MCF 10A (cell line): ENCODE measurements at regions not wholly inside any gene's neighbourhood (a gene's known extent, or its start where the extent isn't known, plus 50 kb on each side); places are given as distances from the start of the nearest gene placed in this dataset.

Experiments
- BruUV-seq: library from RNA; stranded (reverse); fragments of 400-500 nt; replicated peaks from 2 replicates; lab custom pipeline; 2021; lab: Mats Ljungman, UMichigan
- CTCF ChIA-PET: fragments of 300-600 bp; sonication (Branson Sonifier 250); formaldehyde crosslinking; extraction: SDS; loops from one replicate; lab custom pipeline; 2021; ENCODE audit warnings: antibody characterized with exemption, inconsistent platforms; lab: Yijun Ruan, JAX
- POLR2A ChIA-PET: fragments of 300-600, 350-650 bp; sonication (Branson Sonifier 250); formaldehyde crosslinking; extraction: SDS; loops from one replicate; lab custom pipeline; 2020; ENCODE audit warnings: antibody characterized with exemption, inconsistent platforms; lab: Yijun Ruan, JAX
- DNase-seq: peaks from one replicate; pipeline ENCODE4 v3.0.0-alpha.2; 2018; ENCODE audit not compliant: unreplicated experiment
- H3K27ac Mint-ChIP-seq: one replicate; pipeline ENCODE4 v1.8.0; 2022; ENCODE audit warnings: mild to moderate bottlenecking, low read depth, mixed read lengths; ENCODE audit not compliant: unreplicated experiment
- H3K27me3 Mint-ChIP-seq: one replicate; pipeline ENCODE4 v1.8.0; 2022; ENCODE audit warnings: mixed read lengths; ENCODE audit not compliant: insufficient read depth, unreplicated experiment
- H3K36me3 Mint-ChIP-seq: one replicate; pipeline ENCODE4 v1.8.0; 2022; ENCODE audit warnings: mild to moderate bottlenecking, moderate library complexity, mixed read lengths; ENCODE audit not compliant: insufficient read depth, unreplicated experiment
- H3K4me1 Mint-ChIP-seq: one replicate; pipeline ENCODE4 v1.8.0; 2022; ENCODE audit warnings: mixed read lengths; ENCODE audit not compliant: insufficient read depth, unreplicated experiment
- H3K4me3 Mint-ChIP-seq: one replicate; pipeline ENCODE4 v1.8.0; 2022; ENCODE audit warnings: mild to moderate bottlenecking, moderate library complexity, mixed read lengths; ENCODE audit not compliant: unreplicated experiment
- H3K9me3 Mint-ChIP-seq: one replicate; pipeline ENCODE4 v1.8.0; 2022; ENCODE audit warnings: mixed read lengths; ENCODE audit not compliant: unreplicated experiment
- intact Hi-C: fragments of 100-400 bp; cut with micrococcal nuclease; formaldehyde crosslinking; loops from 2 replicates; pipeline ENCODE4 v1.14.1; 2022
- TF ChIP-seq, protein P1 (sequence below): fragments of 200-600 bp; IDR thresholded peaks from one replicate; pipeline ENCODE4 v1.8.0; 2022; ENCODE audit warnings: antibody characterized with exemption, mild to moderate bottlenecking; ENCODE audit not compliant: unreplicated experiment

DNA sequence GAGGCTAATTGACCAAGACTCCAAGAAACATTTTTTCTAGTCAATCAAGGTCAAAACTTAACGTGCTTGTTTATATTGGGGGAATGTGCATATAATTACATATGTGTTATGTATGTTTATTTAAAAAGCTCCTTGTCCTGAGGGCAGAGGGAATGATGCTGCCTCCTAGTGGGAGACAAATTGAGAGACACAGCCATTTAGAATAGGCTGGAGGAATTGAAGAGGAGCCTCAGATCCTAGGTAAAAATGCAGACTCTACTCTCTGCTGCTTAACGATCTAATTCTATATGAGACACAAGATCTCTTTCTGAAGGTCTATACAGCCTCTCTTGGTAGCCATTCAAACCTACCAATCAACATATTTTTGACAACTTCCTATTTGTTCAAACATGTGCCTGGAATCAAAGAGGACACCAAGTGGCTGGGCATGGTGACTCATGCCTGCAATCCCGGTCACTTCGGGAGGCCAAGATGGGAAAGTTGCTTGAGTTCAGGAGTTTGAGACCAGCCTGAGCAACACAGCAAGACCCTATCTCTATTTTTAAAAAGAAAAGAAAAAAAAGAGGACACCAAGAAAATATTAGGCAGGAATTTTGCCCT lies 136.6 kb upstream of the ZNF648 start:
- H3K4me3 Mint-ChIP-seq, result peak overlapping the region; percentile 15
- peak overlapping the region; percentile 94 for H3K27ac Mint-ChIP-seq
- peak; percentile 62 for DNase-seq
- no peaks in the 10 kb centered on the region for H3K27me3 Mint-ChIP-seq
- intact Hi-C loops, result loop anchor here (1.0 to 2.0 kb wide), 2 partner anchors 55 to 199 kb away; no protein-coding TSS in a partner anchor
- TF ChIP-seq, protein P1, sequence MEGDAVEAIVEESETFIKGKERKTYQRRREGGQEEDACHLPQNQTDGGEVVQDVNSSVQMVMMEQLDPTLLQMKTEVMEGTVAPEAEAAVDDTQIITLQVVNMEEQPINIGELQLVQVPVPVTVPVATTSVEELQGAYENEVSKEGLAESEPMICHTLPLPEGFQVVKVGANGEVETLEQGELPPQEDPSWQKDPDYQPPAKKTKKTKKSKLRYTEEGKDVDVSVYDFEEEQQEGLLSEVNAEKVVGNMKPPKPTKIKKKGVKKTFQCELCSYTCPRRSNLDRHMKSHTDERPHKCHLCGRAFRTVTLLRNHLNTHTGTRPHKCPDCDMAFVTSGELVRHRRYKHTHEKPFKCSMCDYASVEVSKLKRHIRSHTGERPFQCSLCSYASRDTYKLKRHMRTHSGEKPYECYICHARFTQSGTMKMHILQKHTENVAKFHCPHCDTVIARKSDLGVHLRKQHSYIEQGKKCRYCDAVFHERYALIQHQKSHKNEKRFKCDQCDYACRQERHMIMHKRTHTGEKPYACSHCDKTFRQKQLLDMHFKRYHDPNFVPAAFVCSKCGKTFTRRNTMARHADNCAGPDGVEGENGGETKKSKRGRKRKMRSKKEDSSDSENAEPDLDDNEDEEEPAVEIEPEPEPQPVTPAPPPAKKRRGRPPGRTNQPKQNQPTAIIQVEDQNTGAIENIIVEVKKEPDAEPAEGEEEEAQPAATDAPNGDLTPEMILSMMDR, result peak; percentile 20
- peaks cover 5% of the 10 kb centered on the region for H3K36me3 Mint-ChIP-seq
- POLR2A ChIA-PET, result interaction anchor here (0.6 to 10.2 kb wide), 20 partner anchors 8 to 198 kb away, joined by 3 to 306 read pairs (median 14); partner anchors contain the start of gene GLUL
- BruUV-seq, result no TSS peak
- CTCF ChIA-PET, result interaction anchor here (0.6 to 7.9 kb wide), 16 partner anchors 9 to 192 kb away, joined by 3 to 163 read pairs (median 7); no protein-coding TSS in a partner anchor
- H3K4me1 Mint-ChIP-seq, result peaks cover 55% of the 10 kb centered on the region
- H3K9me3 Mint-ChIP-seq, result no peaks in the 10 kb centered on the region

DNA sequence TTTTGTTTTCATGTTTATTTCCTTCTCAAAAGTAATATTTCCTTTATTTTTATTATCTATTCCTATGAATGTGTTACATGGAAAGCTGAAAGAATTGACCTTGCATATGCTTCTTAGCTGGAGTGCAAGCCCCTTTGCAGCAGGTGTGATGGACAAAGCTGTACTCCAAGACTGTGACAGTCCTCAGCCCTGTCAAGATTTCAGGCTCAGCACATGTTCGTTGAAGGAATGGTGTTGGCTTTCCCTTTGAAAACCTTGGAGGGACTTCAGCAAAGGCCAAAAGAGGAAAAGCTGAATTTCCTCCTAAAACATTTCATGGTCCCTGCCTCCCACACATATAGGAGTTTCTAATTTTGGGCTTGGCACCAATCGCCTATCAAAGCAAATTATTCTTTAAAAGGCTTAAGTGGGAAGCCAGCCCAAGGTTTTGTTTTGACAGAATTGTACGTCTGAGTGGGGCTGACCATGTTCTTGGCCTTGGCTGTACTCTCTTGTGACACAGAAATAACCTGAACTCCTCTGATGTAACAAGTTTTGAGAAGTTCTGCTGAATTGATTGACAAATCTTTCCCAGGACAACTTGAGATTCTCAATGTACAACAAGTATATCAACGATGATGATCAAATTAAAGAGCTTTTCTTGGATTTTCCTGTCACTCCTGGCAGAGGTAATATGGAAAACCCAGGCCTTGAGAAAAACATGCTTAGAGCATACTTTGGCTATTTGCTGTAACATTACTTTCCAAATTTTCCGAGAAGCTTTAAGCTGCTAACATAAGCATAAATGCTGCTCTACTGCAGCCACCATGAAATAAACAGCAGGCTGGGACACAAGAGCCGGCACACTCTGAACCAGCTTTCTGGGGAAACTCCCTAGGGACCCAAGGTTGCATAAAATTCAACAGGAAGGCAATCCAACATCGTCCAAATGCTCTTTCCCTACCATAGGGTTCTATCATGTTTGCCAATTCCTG lies 135.7 kb upstream of the ZNF648 start:
- ChIA-PET CTCF (interaction anchor here (0.6 to 7.9 kb wide), 21 partner anchors 8 to 193 kb away, joined by 3 to 163 read pairs (median 5); no protein-coding TSS in a partner anchor), POLR2A (interaction anchor here (0.6 to 10.2 kb wide), 27 partner anchors 9 to 1347 kb away, joined by 3 to 306 read pairs (median 11); partner anchors contain the start of gene GLUL)
- TF ChIP-seq, protein P1, result no peak
- BruUV-seq, result no TSS peak
- peak overlapping the region; percentile 11 for H3K4me3 Mint-ChIP-seq
- peak overlapping the region; percentile 94 for H3K27ac Mint-ChIP-seq
- intact Hi-C loops, result no loop called here
- H3K36me3 Mint-ChIP-seq, result peaks cover 5% of the 10 kb centered on the region
- H3K4me1 Mint-ChIP-seq, result peaks cover 63% of the 10 kb centered on the region
- H3K9me3 Mint-ChIP-seq, result no peaks in the 10 kb centered on the region
- no peaks in the 10 kb centered on the region for H3K27me3 Mint-ChIP-seq
- DNase-seq, result peak; percentile 55

DNA sequence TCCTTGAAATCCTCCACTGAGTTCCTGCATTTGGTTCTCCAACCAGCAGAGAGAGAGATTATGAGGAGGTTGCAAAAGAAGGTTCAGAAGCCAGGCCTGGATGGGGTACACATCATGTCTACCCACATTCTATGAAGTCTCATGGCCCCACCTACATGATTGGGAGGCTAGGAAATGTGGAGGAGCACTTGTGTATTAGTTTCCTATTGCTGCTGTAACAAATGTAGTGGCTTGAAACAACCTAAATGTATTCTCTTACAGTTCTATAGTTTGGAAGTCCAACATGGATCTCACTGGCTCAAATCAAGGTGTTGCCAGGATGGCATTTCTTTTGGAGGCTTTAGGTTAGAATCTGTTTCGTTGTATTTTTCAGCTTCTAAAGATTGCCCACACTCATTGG lies 134.2 kb upstream of the ZNF648 start:
- DNase-seq, result no peak
- Mint-ChIP-seq H3K27ac (peak overlapping the region; percentile 94), H3K4me3 (no peak overlapping the region), H3K9me3 (no peaks in the 10 kb centered on the region), H3K27me3 (no peaks in the 10 kb centered on the region), H3K36me3 (peaks cover 5% of the 10 kb centered on the region), H3K4me1 (peaks cover 71% of the 10 kb centered on the region)
- TF ChIP-seq, protein P1, result no peak
- intact Hi-C loops, result no loop called here
- ChIA-PET CTCF (interaction anchor here (0.6 to 7.9 kb wide), 9 partner anchors 11 to 201 kb away, joined by 3 to 163 read pairs (median 3); no protein-coding TSS in a partner anchor), POLR2A (interaction anchor here (1.3 to 10.2 kb wide), 12 partner anchors 10 to 196 kb away, joined by 3 to 306 read pairs (median 15); partner anchors contain the start of gene GLUL)
- BruUV-seq, result no TSS peak
